Testis (tissue), 2 donors: ENCODE measurements at regions not wholly inside any gene's neighbourhood (a gene's known extent, or its start where the extent isn't known, plus 50 kb on each side); places are given as distances from the start of the nearest gene placed in this dataset.

Experiments used
- DNase-seq: peaks from one replicate; pipeline ENCODE4 v3.0.0-alpha.2; 2019
- H3K27ac ChIP-seq, 2 donors: fragments of 200-600 bp; sonication (generic); one replicate each; pipeline ENCODE4 v1.5.1; 2019
- H3K27me3 ChIP-seq: fragments of 200-600 bp; sonication (generic); one replicate; pipeline ENCODE4 v1.5.1; 2019
- H3K36me3 ChIP-seq: fragments of 200-600 bp; sonication (generic); one replicate; pipeline ENCODE4 v1.5.1; 2017; ENCODE audit warnings: low read depth; ENCODE audit errors: missing control alignments
- H3K4me1 ChIP-seq: fragments of 200-600 bp; sonication (generic); one replicate; pipeline ENCODE4 v1.5.1; 2019
- H3K4me3 ChIP-seq, 2 donors: fragments of 200-600 bp; sonication (generic); one replicate each; pipeline ENCODE4 v1.5.1; 2017 to 2019
- H3K9me3 ChIP-seq: fragments of 200-600 bp; sonication (generic); one replicate; pipeline ENCODE4 v1.5.1; 2017
- POLR2A ChIP-seq: fragments of 450-650 bp; IDR thresholded peaks from one replicate; pipeline ENCODE4 v1.6.1; 2017; ENCODE audit warnings: antibody characterized with exemption, mild to moderate bottlenecking, moderate library complexity
- WGBS, 2 donors: methylation state at CpG; one replicate each; pipeline ENCODE4 v1.1.5; 2018; 5-methylcytosine and 5-hydroxymethylcytosine counted together
- intact Hi-C: fragments of 100-400 bp; cut with DNase I; formaldehyde crosslinking; loops from one replicate; pipeline ENCODE4 v1.15.1; 2023; ENCODE audit warnings: low total_unique reads
- TF ChIP-seq, protein P1 (sequence below), 3 experiments: fragments of 450-650 bp in 2 of 3; fragments of 200-600 bp in 1 of 3; sonication (generic) in 1 of 3; IDR thresholded peaks; one replicate each; pipeline ENCODE4 v1.5.1; 2016 to 2019; ENCODE audit warnings: antibody characterized with exemption in 3 of 3, mild to moderate bottlenecking in 2 of 3, moderate library complexity in 1 of 3

DNA sequence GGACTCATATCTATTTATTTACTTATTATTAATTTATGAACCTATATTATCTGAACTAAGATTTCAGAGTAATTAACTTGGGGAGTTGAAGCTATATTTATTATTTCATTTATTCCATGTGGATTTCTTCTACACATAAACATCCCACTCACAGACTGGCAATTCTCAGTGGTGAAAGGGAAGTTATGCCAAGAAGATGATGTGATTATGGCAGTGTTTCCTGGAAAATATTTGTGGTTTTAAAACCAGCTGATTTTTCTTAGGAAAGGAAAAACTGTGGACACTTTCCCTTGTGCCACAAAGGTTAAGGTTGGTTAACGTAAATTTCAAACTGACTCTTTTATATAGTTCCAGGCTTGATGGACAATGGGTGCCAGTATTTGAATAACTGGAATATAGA, 513.1 kb downstream of the SLITRK6 start:
- no peak for DNase-seq
- no peaks in the 10 kb centered on the region for H3K36me3 ChIP-seq
- no peak overlapping the region for H3K27ac ChIP-seq
- intact Hi-C loops, result no loop called here
- no peaks in the 10 kb centered on the region for H3K9me3 ChIP-seq
- H3K4me3 ChIP-seq, result no peak overlapping the region
- TF ChIP-seq, protein P1, sequence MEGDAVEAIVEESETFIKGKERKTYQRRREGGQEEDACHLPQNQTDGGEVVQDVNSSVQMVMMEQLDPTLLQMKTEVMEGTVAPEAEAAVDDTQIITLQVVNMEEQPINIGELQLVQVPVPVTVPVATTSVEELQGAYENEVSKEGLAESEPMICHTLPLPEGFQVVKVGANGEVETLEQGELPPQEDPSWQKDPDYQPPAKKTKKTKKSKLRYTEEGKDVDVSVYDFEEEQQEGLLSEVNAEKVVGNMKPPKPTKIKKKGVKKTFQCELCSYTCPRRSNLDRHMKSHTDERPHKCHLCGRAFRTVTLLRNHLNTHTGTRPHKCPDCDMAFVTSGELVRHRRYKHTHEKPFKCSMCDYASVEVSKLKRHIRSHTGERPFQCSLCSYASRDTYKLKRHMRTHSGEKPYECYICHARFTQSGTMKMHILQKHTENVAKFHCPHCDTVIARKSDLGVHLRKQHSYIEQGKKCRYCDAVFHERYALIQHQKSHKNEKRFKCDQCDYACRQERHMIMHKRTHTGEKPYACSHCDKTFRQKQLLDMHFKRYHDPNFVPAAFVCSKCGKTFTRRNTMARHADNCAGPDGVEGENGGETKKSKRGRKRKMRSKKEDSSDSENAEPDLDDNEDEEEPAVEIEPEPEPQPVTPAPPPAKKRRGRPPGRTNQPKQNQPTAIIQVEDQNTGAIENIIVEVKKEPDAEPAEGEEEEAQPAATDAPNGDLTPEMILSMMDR (IDR thresholded peaks at IDR 0.05), result no peak
- no peak for TF ChIP-seq POLR2A
- no peaks in the 10 kb centered on the region for H3K4me1 ChIP-seq
- no peaks in the 10 kb centered on the region for H3K27me3 ChIP-seq
- WGBS, 2 donors, result 84% methylated on average over 1 of the region's 1 CpG

DNA sequence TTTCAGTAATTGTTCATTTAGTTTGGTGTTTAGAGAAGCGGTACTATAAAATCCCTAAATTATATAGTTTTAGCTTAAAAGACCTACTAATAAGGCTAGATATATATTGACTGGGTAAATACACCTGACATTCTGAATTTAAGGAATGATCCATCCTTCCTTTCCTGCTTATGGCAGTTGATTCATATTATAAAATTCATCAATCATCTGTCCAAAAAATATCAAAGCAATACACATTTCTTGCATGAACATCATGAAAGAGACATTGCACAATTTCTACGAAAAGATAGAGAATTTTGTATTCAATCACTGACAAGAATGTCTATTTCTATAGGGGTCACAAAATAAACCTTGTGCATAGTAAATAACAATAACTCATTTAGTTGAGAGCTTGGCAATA, 514.9 kb downstream of the SLITRK6 start:
- Histone ChIP-seq H3K4me3 (no peak overlapping the region), H3K4me1 (no peaks in the 10 kb centered on the region), H3K9me3 (no peaks in the 10 kb centered on the region), H3K36me3 (no peaks in the 10 kb centered on the region), H3K27me3 (no peaks in the 10 kb centered on the region), H3K27ac (no peak overlapping the region)
- TF ChIP-seq POLR2A, result no peak
- TF ChIP-seq, protein P1 (IDR thresholded peaks at IDR 0.05), result no peak
- 85% methylated on average over 2 of the region's 2 CpGs for WGBS, 2 donors
- no peak for DNase-seq
- intact Hi-C loops, result no loop called here

DNA sequence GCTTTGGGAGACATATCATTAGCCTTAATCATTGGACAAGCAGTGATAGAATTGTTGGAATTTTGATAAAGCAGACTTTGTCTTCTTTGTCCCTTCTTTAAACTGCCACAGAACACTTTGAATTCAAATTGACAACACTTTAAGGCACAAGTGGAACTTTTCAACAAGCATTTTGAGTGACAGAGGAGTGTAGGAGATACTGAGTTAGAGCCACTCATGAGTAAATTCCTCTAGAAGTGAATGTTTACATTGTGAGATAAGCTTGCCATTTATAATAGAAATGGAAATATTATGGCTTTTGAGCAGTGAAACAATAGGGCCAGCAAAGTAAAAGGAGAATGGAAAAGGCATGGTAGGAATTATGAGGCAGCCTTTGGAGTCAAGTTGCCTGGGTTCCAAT, 515.8 kb downstream of the SLITRK6 start:
- no peak overlapping the region for H3K27ac ChIP-seq
- no peaks in the 10 kb centered on the region for H3K27me3 ChIP-seq
- no peaks in the 10 kb centered on the region for H3K4me1 ChIP-seq
- intact Hi-C loops, result no loop called here
- H3K4me3 ChIP-seq, result no peak overlapping the region
- TF ChIP-seq, protein P1 (IDR thresholded peaks at IDR 0.05), result no peak
- TF ChIP-seq POLR2A, result no peak
- DNase-seq, result no peak
- H3K9me3 ChIP-seq, result no peaks in the 10 kb centered on the region
- no peaks in the 10 kb centered on the region for H3K36me3 ChIP-seq

DNA sequence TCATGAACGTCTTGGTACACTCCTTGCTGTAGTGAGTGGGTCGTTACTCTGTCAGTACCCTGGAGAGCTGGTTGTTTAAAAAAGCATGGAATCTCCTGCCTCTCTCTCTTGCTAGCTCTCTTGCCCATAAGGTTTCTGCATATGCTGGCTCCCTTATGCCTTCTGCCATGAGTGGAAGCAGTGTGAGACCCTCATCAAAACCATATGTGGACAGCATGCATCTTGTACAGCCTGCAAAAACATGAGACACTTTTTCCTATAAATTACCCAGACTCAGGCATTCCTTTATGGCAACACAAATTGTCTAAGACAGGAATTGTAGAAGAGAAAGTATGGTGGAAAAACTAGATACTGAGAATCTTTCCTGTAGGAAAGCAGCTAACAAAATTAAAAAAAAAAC, 516.3 kb downstream of the SLITRK6 start:
- TF ChIP-seq, protein P1 (IDR thresholded peaks at IDR 0.05), result no peak
- no peak for TF ChIP-seq POLR2A
- WGBS, 2 donors, result 60 to 85% methylated on average over 2 of the region's 2 CpGs
- no peak overlapping the region for H3K4me3 ChIP-seq
- H3K27ac ChIP-seq, result no peak overlapping the region
- intact Hi-C loops, result no loop called here
- no peak for DNase-seq
- no peaks in the 10 kb centered on the region for H3K4me1 ChIP-seq
- no peaks in the 10 kb centered on the region for H3K27me3 ChIP-seq
- H3K9me3 ChIP-seq, result no peaks in the 10 kb centered on the region
- H3K36me3 ChIP-seq, result no peaks in the 10 kb centered on the region

DNA sequence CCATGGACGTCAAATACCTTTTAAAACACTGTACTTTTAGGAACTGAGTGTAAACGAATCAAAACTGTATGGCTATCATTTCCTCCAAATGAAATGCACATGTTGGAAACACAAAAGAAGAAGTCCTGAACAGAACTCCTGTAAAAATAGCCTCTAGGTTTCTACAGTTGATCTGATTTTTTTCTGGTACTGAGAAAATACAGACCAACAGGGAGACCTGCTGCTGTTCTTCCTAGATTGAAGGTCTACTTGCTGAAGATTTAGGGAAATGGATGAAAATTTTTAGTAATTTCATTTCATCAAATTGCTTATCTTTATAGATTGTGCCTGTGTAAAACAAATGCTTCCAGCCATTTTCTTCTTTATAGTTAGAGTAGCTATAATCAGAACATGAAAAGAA, 520.4 kb downstream of the SLITRK6 start:
- TF ChIP-seq POLR2A, result no peak
- TF ChIP-seq, protein P1 (IDR thresholded peaks at IDR 0.05), result no peak
- 54 to 56% methylated on average over 2 of the region's 2 CpGs for WGBS, 2 donors
- no peaks in the 10 kb centered on the region for H3K27me3 ChIP-seq
- H3K9me3 ChIP-seq, result no peaks in the 10 kb centered on the region
- DNase-seq, result no peak
- H3K4me3 ChIP-seq, result no peak overlapping the region
- intact Hi-C loops, result no loop called here
- no peak overlapping the region for H3K27ac ChIP-seq
- no peaks in the 10 kb centered on the region for H3K36me3 ChIP-seq
- H3K4me1 ChIP-seq, result no peaks in the 10 kb centered on the region
